Stimulated activated CD8-positive, alpha-beta memory T cell treated with anti-CD3 and anti-CD28 coated beads, Interleukin-7, amount 100 ng/mL, for 4 hours (primary cell): ENCODE measurements at regions not wholly inside any gene's neighbourhood (a gene's known extent, or its start where the extent isn't known, plus 50 kb on each side); places are given as distances from the start of the nearest gene placed in this dataset.

Experiments
- DNase-seq, 2 donors: peaks; one replicate each; pipeline ENCODE4 v3.0.0-alpha.2; 2020; ENCODE audit warnings: low read depth in 2 of 2

DNA sequence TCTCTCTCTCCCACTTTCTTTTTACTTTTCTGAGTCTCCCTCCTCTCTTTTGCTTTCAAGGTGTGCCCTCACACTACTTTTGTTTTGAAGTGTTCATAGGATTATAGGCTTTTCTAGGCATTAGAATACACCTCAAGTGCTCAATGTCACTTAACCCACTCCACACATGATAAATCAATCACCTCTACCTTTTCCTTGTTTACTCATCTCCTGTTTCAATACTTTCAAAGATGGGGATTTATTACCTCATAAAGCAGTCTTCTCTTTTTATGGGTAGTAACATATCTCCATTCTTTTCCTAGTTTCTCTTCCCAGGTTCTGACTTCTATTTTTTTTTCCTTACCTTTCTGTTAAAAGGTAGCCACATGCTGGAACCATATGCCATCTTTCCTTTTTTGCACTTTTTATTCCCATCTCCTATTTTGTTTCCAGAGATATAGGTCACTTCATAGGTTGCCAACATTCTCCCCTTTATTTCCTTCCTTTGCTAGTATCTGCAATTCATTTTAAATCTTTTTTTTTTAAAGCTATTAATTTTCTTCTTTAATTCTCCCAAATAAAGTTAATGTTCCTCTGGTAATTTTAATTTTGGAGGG is 137.6 kb upstream of the SLC10A2 start:
- DNase-seq, result no peak

DNA sequence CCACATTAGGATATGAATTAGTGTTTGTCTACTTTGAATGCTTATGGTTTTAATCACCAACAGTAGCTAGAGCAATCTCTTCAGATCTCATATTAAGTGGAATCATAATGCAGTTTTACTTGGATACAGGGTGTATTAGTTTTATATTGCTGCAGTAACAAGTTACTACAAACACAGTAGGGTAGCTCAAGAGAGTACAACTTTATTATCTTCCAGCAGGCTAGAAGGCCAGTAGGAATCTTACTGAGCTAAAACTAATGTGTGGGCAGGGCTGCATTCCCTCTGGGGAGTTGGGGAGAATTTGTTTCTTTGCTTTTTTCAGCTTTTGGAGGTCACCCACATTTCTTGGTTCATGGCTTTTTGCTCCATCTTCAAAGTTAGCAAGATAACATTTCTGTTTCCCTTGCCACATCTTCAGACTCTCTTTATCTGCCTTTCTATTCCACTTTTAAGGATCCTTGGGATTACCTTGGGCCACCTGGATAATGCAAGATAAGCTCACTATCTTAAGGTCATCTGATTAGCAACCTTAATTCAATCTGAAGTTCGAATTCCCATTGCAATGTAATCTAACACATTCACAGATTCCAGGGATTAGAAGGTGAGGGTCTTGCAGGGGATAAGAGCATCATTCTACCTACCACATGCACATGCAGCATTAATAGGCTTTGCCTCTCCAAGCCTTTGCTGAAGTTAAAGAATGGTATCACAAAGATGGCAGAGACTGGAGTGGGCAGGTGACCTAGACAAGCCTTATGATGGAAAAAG is 134.1 kb upstream of the SLC10A2 start:
- no peak for DNase-seq

DNA sequence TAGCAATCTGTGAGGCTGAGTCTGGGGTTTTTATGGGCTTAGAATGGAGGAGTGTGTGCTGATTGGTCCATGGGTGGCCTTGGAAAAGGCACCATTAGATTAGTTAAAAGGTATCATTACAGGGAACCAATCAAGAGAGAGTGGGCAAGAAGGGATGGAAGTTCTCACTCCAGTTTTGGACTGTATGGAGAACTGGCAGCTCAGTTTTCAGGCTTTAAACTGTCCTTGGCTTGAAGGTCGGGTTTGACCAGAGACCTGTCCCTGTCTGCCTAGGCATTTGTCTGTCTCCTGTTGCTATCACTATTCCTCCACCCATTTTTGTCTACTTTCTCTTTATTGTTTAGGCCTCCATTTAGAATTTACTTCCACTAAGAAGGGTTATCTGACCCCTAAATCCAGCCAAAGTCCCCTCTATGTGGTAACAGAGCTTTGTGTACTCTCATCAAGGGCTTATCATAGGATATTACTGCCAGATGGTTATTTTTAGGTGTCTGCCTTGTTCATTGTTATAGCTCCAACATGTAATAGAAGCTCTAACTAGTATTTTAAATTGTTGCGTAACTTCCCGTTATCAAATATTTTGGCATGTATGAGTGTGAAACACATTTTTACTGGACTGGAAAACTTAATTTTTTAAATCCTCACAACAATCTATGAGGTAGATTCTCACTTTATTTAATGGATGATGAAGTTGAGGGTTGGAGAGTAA is 133.3 kb upstream of the SLC10A2 start:
- DNase-seq, result no peak

DNA sequence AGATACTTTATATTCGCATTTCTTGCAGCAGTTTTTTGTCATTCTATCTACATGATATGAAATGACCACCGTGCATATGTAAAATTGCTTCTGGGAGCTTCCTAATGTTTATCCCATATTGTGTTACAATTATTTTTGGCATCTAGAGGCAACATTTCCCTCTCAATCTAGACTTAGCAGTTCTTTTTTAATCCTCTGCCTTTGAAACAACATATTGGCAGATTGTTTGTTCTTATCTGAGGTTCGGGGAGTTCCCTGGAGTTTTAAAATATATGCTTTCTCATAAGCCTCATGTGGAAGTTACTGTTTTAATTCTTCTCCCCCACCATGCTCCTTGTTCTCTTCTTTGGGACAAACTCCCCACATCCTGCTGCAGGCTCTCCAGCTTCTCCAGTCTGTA is 130.1 kb upstream of the SLC10A2 start:
- DNase-seq, result no peak

DNA sequence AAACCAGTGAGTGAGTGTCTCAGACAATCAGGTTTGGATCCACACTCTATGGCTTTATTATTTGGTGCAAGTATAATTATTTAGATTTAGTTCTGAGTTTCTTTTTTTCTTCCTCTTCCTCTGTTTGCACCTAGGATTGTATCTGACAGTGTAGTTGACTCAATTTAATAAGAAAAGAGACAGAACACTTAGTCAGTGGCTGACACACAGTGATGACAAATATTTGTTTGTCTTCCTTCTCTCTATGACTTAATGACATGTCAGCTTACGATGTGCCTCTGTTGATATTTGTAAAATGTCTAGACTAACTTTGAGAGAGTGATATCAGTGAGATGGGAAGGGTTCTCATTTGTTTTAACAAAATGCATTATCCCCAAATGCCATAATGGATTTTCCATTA is 129.5 kb upstream of the SLC10A2 start:
- no peak for DNase-seq

DNA sequence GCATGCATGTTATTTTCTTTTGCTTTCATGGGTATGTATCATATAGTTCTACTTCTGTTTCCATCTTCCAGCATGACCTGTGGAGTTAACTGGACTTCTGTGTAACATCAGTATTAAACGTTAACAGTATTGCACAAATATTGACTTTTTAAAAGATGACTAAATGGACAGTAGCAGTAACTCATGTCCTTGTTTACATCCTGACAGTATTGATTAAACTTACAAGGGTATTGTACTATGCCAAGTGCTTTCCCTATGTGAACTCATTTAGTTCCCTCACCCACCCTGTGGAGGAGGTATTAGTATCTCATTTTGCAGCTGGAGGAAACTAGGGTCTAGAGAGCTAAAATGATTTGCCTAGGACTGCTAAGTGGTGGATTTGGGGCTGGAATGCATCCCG is 128.7 kb upstream of the SLC10A2 start:
- DNase-seq, result no peak

DNA sequence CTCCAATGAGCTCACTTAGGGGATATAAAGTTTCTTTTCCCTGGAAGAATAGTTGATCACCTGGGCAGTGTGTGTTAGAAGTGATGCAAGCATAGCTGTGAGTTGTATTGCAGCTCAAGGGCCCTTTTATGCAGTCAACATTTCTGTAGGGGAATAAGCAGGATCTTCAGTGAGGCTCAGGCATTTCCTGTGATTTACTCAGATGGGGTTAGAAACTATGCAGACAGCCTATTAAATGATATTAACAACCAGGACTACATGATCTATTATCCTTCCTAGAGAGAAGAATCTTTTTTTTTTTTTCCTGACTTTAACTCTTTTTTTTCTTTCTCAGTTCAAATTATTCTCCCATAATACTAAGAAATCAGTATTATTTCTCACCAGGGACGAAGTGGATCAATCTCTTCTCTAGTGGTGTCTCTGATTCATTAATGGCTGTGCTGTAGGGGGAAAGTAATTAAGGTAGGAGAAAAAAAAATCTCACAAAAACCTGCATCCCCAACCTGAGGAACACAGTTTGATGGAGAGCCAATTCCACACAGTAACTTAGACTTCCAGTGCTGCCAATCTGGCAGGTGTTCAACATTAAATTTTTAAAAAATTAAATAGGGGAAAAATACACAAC is 126.4 kb upstream of the SLC10A2 start:
- DNase-seq, result no peak

DNA sequence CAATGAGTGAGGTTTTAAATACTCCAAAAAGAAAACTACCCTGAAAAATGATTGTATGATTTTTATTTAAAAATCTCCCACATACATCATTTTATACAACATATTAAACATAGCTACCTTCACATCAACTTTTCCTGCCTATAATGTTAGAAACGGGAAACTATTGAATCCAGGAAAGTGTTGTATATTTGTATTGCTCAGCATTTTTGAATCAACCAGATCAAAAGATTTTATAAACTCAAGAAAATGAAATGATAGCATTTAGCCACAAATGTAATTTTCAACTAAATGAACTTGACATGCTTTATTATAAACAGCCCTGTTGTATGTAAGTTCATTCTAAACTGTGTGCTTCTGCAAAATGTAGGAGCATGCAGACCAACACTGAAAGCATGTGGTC is 124.6 kb upstream of the SLC10A2 start:
- DNase-seq, result no peak

DNA sequence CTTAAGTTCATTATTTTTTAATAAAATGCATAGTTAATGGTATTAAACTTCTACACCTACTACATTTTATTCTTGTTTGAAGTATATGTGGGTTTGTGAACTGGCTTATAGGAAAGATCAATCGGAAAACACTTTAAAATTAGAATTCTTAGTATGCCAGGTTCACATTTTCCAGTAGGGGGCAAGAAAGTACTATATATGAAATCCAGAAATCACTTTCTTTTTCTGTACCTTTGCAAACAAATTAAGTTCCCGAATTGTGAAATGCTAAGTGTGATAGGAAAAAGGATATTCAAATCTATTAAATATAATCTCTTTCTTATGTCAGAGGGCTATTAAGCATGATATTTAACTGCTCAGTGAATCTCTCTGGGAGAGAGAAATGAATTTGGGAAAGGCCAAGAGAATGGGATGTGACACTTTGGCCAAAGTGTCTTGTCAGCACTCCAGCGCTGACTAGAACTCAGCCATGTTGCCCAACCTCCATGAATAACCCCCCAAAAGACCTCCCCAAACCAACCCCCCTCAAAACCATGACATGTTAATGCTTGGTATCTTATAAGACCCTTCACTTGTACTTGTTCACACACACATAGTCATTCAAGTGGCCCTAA is 122.6 kb upstream of the SLC10A2 start:
- DNase-seq, result no peak

DNA sequence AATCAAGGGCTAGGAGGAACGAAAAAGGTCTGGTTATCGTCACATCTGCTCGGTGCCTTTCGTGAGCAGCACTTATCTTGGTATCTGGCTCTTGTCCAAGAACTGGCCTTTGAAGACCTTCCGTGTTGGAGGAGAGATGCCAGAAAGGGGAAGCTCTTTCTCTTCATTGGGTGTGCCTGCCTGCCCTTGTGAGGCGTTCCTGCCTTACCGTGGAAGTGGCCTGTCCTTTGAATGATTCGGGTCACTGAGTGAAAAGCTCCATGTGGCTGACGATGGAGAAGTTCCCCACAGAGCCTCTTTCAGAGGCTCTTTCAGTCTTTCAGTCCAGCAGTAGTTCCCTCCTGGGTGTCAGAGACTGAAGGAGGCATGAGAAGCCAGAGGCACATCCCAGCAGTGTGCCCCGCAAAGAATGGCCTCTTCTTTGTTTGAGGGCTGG is 121.5 kb upstream of the SLC10A2 start:
- DNase-seq, result no peak

DNA sequence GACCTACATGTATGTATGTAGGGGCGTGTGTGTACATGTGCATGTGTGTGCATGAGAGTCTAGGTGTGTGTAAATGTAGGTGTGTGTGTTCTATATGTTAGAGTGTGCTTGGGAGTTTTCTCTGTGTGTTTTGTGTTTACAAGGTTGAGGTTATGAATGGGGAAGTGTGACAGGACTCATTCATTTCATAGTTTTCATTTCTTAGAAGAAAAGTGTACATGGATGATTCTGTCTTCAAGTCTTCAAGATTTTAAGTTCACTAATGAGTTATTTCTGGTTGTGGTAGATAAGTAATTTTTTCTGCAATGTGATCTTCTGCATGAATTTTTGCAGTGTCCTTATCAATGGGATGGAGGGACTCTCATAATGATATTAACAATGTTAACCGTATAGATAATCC is 118.2 kb upstream of the SLC10A2 start:
- no peak for DNase-seq

DNA sequence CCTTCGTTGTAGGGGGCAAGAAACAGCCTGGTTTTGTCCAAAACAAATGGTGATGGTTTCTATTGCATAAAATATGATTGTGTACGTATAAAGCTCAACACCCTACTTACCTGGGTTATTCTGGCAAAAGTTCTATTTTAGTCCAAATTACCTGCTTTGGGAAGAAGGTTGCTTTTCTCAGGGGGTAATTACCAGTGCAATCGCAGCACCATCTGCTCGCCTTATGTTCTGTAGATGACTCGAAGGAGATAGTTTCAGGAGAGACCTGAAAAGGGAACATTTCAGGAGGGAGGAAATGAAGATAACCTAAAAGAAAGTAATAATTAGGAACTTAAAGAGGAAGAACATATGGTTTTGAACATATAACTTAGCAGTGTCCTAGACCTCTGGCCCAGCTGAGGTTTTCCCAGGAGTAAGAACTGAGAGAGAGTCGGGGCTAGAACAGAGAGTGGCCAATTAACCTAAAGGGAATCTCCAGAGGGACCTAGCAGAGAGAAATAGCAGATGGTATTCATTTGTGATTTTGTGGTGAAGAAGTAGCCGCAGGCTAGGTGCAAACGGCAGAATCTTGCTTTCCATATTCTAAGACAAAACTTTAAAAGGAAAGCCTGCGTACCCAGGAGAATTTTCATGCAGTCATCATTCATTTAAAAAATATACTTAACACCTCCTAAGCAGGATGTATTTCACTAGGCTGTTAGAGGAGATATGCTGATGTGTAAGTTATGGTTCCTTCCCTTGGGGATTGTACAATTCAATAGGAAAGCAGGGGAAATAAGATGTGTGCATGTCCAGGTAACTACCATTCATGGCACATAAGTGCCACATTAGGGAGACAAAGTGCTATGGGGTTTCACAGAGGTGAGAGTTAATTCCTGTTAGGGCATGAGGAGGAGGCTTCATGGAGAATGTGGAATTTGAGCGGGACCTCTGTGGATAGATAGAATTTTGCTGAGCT is 113.0 kb upstream of the SLC10A2 start:
- no peak for DNase-seq

DNA sequence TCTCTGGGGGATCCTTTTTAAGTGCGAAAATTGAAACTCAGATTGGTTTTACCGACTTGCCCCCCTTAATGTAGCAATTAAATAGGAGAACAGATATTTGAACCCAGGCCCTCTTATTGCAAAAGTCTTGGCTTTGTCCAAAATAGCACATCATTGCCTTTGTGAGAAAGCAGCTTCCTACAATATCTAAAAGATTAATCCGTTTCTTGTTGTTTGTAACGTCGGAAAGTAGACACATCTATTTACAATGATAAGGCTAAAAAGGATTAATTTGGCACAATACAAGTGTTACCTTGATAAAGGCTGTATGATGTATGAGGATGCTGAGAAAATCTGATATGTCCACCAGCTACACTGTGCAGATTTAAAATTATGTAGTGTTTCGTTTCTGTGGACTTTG is 108.7 kb upstream of the SLC10A2 start:
- no peak for DNase-seq

DNA sequence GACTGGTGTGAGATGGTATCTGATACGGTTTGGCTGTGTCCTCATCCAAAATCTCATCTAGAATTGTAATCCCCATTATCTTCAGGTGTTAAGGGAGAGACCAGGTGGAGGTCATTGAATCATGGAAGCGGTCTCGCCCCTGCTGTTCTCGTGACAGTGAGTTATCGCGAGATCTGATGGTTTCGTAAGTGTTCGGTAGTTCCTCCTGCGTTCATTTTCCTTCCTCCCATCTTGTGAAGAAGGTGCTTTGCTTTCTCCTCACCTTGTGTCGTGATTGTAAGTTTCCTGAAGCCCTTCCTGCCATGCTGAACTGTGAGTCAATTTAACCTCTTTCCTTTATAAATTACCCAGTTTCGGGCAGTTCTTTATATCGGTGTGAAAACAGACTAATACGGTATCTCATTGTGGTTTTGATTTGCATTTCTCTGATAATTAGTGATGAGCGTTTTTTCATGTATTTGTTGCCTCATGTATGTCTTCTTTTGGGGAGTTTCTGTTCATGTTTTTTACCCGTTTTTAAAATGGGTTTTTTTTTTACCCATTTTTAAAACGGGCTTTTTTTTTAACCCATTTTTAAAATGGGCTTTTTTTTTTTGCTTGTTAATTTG is 102.8 kb upstream of the SLC10A2 start:
- DNase-seq, result no peak

DNA sequence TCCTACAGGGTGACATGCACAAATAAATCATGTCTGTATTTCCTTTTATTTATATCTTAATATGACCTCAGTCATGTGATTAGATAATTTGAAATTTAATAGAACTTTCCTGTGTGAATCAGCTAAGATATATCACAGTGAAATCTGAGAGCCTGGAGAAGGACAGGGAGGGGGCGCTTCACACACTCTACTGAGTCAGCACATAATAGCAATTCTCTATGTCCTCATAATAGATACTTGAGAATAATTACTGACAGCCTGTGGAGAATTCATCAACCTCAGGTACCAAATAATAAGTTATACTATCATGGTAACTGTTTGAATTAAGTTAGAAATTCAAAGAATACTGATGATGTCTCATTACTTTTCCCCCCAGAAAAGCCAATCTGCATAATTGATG is 98.0 kb upstream of the SLC10A2 start:
- DNase-seq, result no peak

DNA sequence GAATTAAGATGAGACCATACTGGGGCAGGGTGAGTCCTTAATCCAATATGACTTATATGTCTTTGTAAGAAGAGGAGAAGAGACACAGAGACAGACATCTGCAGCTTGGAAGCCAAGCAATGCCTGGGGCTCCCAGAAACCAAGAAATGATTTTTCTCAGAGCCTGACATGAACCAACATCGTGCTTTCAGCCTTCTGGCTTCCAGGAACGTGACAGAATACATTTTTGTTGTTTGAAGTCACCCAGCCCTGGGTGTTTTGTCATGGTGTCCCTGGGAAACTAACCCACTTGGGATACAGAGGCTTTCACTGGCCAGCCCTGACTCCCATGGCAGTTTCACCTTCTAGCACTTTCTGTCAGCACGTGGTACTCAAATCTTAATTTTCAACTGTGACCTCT is 95.3 kb upstream of the SLC10A2 start:
- DNase-seq, result no peak

DNA sequence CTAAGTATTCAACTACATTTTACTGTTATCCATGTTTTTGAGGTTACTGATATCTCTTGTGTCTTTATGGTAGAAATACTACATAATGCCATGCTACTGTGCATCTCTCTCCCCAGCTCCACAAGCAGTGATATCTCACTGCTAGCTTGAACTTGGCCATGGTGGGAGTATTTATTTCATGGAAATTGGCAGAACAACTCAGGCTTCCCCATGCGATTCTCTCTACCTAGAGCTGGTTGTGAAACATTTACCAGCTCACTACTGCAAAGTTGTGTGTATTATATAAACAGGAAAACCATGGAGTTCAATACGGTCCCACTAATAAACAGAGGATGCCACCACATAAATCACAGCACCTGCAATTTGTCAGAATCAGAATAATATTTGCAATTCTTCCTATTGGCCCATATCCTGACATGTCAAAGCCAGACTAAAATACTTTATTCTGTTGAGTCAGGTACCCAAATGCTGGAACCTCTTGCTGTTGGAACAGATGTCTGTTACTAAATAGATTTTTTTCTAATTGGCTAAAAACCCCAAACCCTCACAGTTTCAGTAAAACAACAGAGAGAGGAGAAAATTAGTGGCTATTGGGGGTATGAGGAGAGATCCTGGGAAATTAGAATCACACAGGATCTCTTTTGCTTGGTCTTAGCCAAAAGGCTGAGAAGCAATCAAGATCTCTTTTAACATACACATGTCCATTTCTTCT is 91.4 kb upstream of the SLC10A2 start:
- DNase-seq, result no peak

DNA sequence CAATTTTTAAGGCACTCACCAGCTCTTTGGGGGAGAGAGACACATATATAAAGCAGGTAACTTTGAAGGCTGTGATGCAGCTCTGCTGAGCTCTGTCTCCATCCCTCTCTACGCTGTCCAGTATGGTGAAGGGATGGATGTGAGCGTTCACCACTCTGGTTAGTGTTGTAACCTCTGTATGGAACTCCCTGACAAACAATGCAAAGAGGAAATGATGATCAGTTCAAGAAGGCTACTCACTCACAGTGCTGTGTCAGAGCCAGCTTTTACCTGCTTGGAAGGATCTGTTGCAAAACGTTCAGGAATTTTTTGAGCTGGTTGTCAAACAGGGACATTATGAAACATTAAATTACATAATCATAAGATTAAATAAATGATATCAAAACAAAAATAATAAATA is 90.8 kb upstream of the SLC10A2 start:
- no peak for DNase-seq

DNA sequence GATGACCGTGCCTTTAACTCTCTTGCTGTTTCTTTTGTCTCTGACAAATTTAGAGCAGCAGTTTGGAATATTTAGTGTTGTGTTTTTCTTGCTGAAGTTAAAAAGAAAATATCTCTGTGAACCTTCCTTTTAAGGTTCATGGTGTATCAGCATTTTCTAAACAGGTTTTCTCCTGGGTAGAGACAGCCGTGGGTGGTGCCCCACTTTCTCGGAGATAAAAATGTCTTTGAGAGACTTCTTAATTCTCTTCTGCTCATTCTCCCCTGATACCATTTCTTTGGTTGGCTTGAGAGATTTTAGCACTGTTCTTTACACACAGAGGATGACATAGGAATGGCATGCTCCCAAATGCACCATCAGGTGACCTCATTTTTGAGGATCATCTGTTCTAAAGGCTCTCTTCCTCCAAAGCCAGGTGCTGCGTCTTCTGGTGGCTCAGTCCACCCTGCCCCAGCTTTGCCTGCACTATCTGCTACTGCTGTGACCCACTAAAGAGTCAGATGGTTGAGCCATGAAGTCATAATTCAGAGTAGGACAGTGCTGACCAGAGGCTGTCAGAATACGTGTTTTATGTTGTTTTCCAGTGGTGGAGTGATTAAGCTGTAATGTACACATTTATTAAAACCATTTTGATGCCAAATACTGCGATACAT is 90.3 kb upstream of the SLC10A2 start:
- DNase-seq, result no peak
